ENCODE measurements at regions not wholly inside any gene's neighbourhood (a gene's known extent, or its start where the extent isn't known, plus 50 kb on each side); places are given as distances from the start of the nearest gene placed in this dataset.

DNA sequence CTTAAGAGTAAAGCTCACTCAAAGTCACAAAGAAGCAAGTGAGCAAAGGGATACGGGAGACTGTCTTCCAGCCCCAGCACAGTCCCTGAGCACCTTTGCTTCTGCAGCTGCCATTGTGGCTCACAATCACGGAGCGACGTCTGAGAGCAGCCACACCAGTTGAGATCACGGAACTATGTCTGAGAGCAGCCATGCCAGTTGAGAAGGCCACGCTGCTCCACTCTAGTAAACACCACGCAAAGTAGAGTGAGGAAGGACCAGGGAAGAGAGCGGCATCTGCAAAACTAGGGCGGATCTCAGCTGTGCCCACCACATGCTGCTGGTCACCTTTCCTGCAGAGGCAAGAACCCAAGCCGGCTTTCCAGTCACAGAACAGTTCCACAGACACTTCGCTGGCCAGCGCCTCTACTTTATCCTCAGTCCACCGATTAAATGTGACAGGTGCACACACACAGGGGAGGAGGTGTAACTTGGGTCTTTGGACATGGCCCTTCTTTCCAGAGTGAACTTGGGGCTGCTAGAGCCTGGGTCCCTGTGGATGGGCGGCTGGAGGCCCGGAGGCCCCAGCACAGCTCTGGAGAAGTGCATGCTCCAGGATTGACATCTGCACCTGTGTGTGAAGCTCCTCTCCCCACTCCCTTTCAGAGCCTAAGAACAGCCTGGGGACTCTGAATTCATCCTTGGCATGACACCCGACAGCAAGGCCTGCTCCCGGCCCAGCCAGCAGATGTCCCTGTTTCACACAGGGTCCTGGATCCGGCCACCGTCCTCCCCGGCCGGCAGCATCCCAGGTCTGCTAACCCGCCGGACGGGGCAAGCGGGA, 324.9 kb upstream of the IRX4 start:
- TF ChIP-seq, protein P1, sequence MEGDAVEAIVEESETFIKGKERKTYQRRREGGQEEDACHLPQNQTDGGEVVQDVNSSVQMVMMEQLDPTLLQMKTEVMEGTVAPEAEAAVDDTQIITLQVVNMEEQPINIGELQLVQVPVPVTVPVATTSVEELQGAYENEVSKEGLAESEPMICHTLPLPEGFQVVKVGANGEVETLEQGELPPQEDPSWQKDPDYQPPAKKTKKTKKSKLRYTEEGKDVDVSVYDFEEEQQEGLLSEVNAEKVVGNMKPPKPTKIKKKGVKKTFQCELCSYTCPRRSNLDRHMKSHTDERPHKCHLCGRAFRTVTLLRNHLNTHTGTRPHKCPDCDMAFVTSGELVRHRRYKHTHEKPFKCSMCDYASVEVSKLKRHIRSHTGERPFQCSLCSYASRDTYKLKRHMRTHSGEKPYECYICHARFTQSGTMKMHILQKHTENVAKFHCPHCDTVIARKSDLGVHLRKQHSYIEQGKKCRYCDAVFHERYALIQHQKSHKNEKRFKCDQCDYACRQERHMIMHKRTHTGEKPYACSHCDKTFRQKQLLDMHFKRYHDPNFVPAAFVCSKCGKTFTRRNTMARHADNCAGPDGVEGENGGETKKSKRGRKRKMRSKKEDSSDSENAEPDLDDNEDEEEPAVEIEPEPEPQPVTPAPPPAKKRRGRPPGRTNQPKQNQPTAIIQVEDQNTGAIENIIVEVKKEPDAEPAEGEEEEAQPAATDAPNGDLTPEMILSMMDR (IDR thresholded peaks at IDR 0.05): no peak
- TF ChIP-seq POLR2A (IDR thresholded peaks at IDR 0.05) (no peak), EP300 (IDR thresholded peaks at IDR 0.05) (no peak)
